Small intestine (tissue), 7 donors: ENCODE measurements at regions not wholly inside any gene's neighbourhood (a gene's known extent, or its start where the extent isn't known, plus 50 kb on each side); places are given as distances from the start of the nearest gene placed in this dataset.

Experiments
- DNase-seq, 2 donors: peaks; one replicate each; pipeline versions ENCODE4 v3.0.0 to v3.0.0-alpha.2; 2013
- FAIRE-seq: peaks from 2 replicates; lab custom pipeline; 2012; peaks lifted over from hg19 to GRCh38; lab: Jason Lieb, UNC
- H3K27ac ChIP-seq, 3 donors: one replicate each; pipeline ENCODE4 v1.5.1; 2013; ENCODE audit warnings: low read length in 2 of 3, mild to moderate bottlenecking in 2 of 3, control low read depth in 1 of 3, inconsistent platforms in 1 of 3, low read depth in 1 of 3, moderate library complexity in 1 of 3
- H3K27me3 ChIP-seq, 3 donors: one replicate each; pipeline ENCODE4 v1.6.1; 2013; ENCODE audit warnings: low read length in 3 of 3, inconsistent platforms in 1 of 3; ENCODE audit not compliant: control insufficient read depth in 3 of 3, insufficient read depth in 3 of 3
- H3K36me3 ChIP-seq, 3 donors: one replicate each; pipeline ENCODE4 v1.6.1; 2013; ENCODE audit warnings: low read length in 3 of 3, inconsistent platforms in 1 of 3, low read depth in 1 of 3, mild to moderate bottlenecking in 1 of 3, moderate library complexity in 1 of 3; ENCODE audit not compliant: control insufficient read depth in 3 of 3, insufficient read depth in 2 of 3
- H3K4me1 ChIP-seq, 3 donors: one replicate each; pipeline ENCODE4 v1.6.1; 2013; ENCODE audit warnings: low read length in 2 of 3, inconsistent platforms in 1 of 3, low read depth in 1 of 3, mild to moderate bottlenecking in 1 of 3, moderate library complexity in 1 of 3; ENCODE audit not compliant: control insufficient read depth in 3 of 3, insufficient read depth in 2 of 3
- H3K4me3 ChIP-seq, 3 donors: one replicate each; pipeline ENCODE4 v1.5.1; 2013; ENCODE audit warnings: low read length in 3 of 3, control low read depth in 1 of 3, inconsistent platforms in 1 of 3, low read depth in 1 of 3, mild to moderate bottlenecking in 1 of 3, moderate library complexity in 1 of 3
- H3K9me3 ChIP-seq, 2 donors: one replicate each; pipeline ENCODE4 v1.6.1; 2013; ENCODE audit warnings: low read depth in 1 of 2, low read length in 1 of 2; ENCODE audit not compliant: control insufficient read depth in 2 of 2, insufficient read depth in 1 of 2
- WGBS, 3 donors: extraction: QIAGEN DNeasy Blood & Tissue Kit; methylation state at CpG; one replicate each; pipeline ENCODE4 v1.1.7; 2013; 5-methylcytosine and 5-hydroxymethylcytosine counted together
- donor health status: healthy with polysubstance abuse.
- donor health status: control.
- donor health status: control.
- donor health status: Bipolar disorder and iron deficiency.
- donor health status: healthy.

- Histone ChIP-seq H3K9me3 (peaks cover 0 to 3% of the 10 kb centered on the region in 2 donors), H3K36me3 (no peaks in the 10 kb centered on the region), H3K4me1 (peaks cover 0 to 30% (median 4%) of the 10 kb centered on the region in 3 donors), H3K4me3 (no peak overlapping the region), H3K27ac (no peak overlapping the region), H3K27me3 (no peaks in the 10 kb centered on the region)
- FAIRE-seq (no peak), DNase-seq (no peak)
- WGBS, 3 donors = 67 to 88% (median 76%) methylated on average over 1 of the region's 1 CpG
These were observed 89.6 kb downstream of the HDGFL1 start for GRCh38 chr6:22658934-22659333.

DNA sequence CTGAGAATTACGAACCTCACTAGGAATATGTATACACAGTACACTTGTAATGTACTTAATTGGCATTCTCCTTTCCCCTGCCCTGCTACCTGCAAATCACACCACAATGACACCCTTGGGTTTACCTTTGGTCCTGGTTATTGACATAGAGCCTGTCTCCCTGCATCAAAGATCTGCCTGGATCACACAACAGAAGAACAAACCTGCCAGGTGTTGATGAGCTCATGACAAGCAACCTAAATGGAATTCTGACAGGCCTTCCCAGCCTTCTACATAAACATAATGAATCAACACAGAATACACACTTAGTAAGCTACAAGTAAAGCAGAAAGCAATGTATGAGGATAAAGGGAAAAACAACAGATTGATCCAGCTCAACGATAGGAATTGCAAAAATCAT lies 95.6 kb downstream of the HDGFL1 start:
- H3K27ac ChIP-seq = no peak overlapping the region
- WGBS, 3 donors = 73 to 91% (median 88%) methylated on average over 2 of the region's 2 CpGs
- DNase-seq = no peak
- peaks cover 0 to 3% (median 0%) of the 10 kb centered on the region in 3 donors for H3K4me1 ChIP-seq
- H3K9me3 ChIP-seq = no peaks in the 10 kb centered on the region
- no peaks in the 10 kb centered on the region for H3K36me3 ChIP-seq
- FAIRE-seq = no peak
- no peaks in the 10 kb centered on the region for H3K27me3 ChIP-seq
- H3K4me3 ChIP-seq = no peak overlapping the region

GRCh38 chr6:22666021-22666420 lies 96.7 kb downstream of the HDGFL1 start:
- no peaks in the 10 kb centered on the region for H3K36me3 ChIP-seq
- H3K9me3 ChIP-seq = no peaks in the 10 kb centered on the region
- 95 to 96% (median 95%) methylated on average over 1 of the region's 1 CpG for WGBS, 3 donors
- no peak overlapping the region for H3K27ac ChIP-seq
- peaks cover 0 to 3% (median 0%) of the 10 kb centered on the region in 3 donors for H3K4me1 ChIP-seq
- FAIRE-seq (no peak), DNase-seq (no peak)
- no peaks in the 10 kb centered on the region for H3K27me3 ChIP-seq
- H3K4me3 ChIP-seq = no peak overlapping the region

GRCh38 chr6:22666586-22666985 lies 97.2 kb downstream of the HDGFL1 start:
- no peak overlapping the region for H3K4me3 ChIP-seq
- DNase-seq (no peak), FAIRE-seq (no peak)
- no peaks in the 10 kb centered on the region for H3K9me3 ChIP-seq
- H3K27ac ChIP-seq = no peak overlapping the region
- peaks cover 0 to 3% (median 0%) of the 10 kb centered on the region in 3 donors for H3K4me1 ChIP-seq
- no peaks in the 10 kb centered on the region for H3K27me3 ChIP-seq
- 71 to 81% (median 77%) methylated on average over 2 of the region's 2 CpGs for WGBS, 3 donors
- H3K36me3 ChIP-seq = no peaks in the 10 kb centered on the region

DNA sequence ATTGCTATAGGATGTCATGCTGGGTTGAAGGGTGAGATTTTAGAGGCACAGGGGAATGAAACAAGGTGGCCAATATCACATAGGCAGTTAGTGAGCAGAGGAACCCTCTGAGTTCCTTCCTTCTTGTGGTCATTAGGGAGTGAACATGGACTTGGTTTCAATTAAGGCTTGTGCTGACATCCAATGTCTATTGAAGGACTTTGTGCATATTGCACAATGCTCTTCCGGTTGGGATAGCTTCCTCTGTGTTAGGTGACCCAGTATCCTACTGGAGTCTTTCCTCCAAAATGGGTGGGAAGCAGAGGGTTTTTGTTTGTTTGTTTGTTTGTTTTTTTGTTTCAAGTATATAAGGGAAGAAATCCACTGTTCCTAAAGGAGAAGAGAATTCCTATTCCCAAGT lies 98.5 kb downstream of the HDGFL1 start:
- peak; percentile 71 to 73 for DNase-seq
- 24 to 48% (median 33%) methylated on average over 1 of the region's 1 CpG for WGBS, 3 donors
- Histone ChIP-seq H3K4me3 (no peak overlapping the region), H3K9me3 (no peaks in the 10 kb centered on the region), H3K27ac (peak overlapping the region in 1 of 3 donors; percentile 71), H3K27me3 (no peaks in the 10 kb centered on the region), H3K4me1 (peaks cover 0 to 3% (median 0%) of the 10 kb centered on the region in 3 donors), H3K36me3 (no peaks in the 10 kb centered on the region)
- FAIRE-seq = no peak

DNA sequence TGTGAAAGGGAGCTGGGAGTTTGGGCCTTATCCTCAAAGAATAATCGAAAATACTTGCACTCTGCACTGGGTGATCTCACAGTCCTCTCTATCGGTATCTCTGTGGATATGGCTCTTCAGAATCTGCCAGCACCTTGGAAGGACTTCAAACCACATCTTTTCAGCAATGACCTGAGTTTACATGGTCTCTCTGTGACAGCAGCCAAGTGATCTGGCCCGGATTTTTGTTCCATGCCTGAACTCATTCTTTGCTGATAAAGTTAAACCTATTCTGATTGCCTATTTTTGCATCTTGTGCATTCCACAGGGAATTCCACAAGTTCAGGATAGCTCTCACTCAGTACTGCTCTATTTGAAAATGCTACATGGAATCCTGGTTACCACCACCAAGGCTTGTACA lies 98.9 kb downstream of the HDGFL1 start:
- Histone ChIP-seq H3K4me1 (peaks cover 0 to 3% (median 0%) of the 10 kb centered on the region in 3 donors), H3K36me3 (no peaks in the 10 kb centered on the region), H3K4me3 (no peak overlapping the region), H3K27me3 (no peaks in the 10 kb centered on the region), H3K27ac (no peak overlapping the region), H3K9me3 (no peaks in the 10 kb centered on the region)
- 60 to 68% (median 60%) methylated on average over 3 of the region's 3 CpGs for WGBS, 3 donors
- no peak for FAIRE-seq
- no peak for DNase-seq

- 80 to 88% (median 86%) methylated on average over 3 of the region's 3 CpGs for WGBS, 3 donors
- no peaks in the 10 kb centered on the region for H3K36me3 ChIP-seq
- FAIRE-seq = no peak
These were observed 99.4 kb downstream of the HDGFL1 start for GRCh38 chr6:22668717-22669116.

DNA sequence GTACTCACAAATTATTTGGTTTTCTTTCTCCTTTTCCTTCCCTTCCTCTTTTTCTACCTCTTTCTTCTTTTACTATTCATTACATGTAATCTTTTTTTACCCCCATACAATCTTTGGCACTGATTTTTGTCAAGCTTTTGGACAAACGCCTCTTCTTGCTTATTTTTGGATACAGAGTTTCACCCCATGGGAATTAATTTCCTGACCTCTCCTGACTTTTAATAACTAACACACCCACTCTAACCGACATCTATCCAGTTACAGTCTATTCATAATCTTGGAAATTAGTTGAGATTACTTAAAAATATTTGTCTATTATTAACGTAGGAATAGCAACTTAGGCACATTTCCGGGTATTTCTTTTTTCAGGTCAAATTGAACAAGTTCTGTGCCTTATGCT lies 101.2 kb downstream of the HDGFL1 start:
- H3K9me3 ChIP-seq = no peaks in the 10 kb centered on the region
- H3K36me3 ChIP-seq = no peaks in the 10 kb centered on the region
- no peak overlapping the region for H3K4me3 ChIP-seq
- H3K27me3 ChIP-seq = no peaks in the 10 kb centered on the region
- WGBS, 3 donors = 57 to 82% (median 75%) methylated on average over 4 of the region's 4 CpGs
- H3K27ac ChIP-seq = no peak overlapping the region
- peaks cover 0 to 3% (median 0%) of the 10 kb centered on the region in 3 donors for H3K4me1 ChIP-seq
- FAIRE-seq = no peak
- DNase-seq = no peak

More at GRCh38 chr6:22668717-22669116, 99.4 kb downstream of the HDGFL1 start:
- Histone ChIP-seq H3K4me3 (no peak overlapping the region), H3K4me1 (peaks cover 0 to 3% (median 0%) of the 10 kb centered on the region in 3 donors), H3K27ac (no peak overlapping the region), H3K27me3 (no peaks in the 10 kb centered on the region), H3K9me3 (no peaks in the 10 kb centered on the region)
- no peak for DNase-seq

- Histone ChIP-seq H3K4me1 (no peaks in the 10 kb centered on the region), H3K9me3 (no peaks in the 10 kb centered on the region), H3K36me3 (no peaks in the 10 kb centered on the region), H3K4me3 (no peak overlapping the region), H3K27ac (no peak overlapping the region), H3K27me3 (no peaks in the 10 kb centered on the region)
- FAIRE-seq = no peak
- WGBS, 3 donors = 46 to 90% (median 90%) methylated on average over 3 of the region's 3 CpGs
- no peak for DNase-seq
These were observed 104.1 kb downstream of the HDGFL1 start for GRCh38 chr6:22673474-22673873.
